GM18508 (cell line): ENCODE measurements at regions not wholly inside any gene's neighbourhood (a gene's known extent, or its start where the extent isn't known, plus 50 kb on each side); places are given as distances from the start of the nearest gene placed in this dataset.

Experiments
- ATAC-seq: cut with Tn5 transposase; IDR thresholded peaks from one replicate; pipeline ENCODE4 v1.9.1; 2021; ENCODE audit warnings: moderate number of reproducible peaks; ENCODE audit not compliant: insufficient read depth, unreplicated experiment

- ATAC-seq = no peak
These were observed 191.9 kb upstream of the CTNNB1 start for GRCh38 chr3:41007399-41007798.

- ATAC-seq = no peak
These were observed 187.5 kb upstream of the CTNNB1 start for GRCh38 chr3:41011854-41012253.

GRCh38 chr3:41018855-41019254 lies 180.4 kb upstream of the CTNNB1 start:
- no peak for ATAC-seq

DNA sequence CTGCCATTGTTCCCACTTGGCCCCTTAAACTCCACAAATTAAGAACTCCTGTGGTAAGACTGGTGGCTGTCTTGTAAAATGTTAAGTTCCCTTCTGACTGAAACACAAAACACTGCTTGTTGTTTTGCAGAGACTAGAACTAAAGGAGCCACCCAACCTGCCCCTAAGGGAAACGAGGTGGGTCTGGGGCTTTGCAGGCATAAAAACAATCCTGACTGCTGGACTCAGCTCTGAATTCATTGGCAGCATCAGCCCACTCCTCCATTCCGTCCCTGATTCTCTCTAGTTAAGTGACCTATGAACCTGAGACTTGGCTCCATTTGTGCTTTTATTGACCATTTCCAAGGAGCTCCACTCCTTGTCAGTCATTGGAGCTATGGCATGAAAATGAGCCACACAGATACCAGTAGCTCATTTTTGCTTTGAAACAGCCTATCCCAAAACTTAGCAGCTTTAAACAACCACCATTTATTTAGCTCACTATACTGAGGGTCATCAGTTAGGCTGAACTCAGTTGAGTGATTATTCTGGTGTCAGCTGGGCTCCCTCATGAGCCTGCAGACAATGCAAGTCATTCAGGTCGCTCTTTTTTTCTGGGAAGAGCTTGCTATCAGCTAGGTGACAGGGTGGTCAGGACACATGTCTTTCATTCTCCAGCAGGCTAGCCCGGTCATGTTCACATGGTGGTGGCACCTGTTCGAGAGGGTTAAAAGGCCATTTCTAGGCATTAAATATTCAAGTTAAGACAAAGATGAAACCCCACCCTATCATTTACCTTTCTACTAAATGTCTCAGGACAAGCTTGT lies 175.1 kb upstream of the CTNNB1 start:
- no peak for ATAC-seq

DNA sequence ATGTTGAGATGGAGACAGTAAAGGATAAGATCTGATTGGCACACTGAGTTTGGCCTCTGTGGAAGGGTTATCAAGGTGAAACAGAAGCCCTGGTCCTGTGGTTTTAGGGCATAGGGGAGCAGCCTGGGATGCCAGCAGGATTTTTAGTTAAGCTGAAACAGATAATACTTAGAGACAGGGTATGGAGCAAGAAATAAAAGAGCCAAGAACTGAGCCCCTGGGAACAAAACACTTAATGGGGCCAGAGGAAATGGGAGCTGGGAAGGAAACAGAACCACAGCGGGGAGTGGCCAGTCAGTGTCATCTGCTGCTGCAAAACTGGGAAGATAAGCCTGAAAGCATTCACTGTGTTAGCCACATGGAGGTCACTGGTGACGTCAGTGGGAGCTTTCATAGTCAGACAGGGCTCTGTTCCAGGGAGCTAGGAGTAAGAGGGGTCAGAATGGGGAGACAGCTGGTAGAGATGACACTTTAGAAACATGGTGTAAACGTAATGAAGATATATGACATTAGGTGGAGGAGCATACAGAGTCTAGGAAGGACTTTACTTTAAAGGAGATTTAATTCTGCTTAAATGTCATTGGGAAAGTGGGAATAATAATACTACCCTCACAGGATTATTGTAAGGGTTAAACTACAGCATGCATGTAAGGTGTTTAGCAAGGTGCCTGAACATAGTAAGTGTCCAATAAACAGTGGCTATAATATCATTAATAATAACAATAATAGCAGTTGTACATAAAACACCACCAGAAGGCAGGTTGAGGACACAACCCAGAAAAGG lies 172.7 kb upstream of the CTNNB1 start:
- no peak for ATAC-seq

DNA sequence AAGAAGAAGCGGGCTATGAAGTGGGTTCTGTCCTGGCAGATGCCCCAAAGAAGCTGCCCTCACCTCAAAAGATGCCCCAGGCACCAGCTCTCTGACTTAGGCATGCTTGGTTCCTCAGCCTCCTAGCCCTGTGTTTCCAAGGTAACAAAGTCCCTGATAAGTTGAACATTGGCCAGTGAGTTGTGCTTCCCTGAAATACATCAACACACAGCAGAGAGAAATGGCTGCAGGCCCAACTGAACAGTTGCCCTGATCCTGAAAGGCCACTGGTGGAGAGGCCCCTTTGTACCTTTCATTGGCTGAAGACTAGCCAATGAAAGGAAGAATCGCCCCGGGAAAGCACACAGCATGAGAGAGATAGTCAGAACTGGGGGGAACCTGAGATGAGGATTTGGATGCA lies 169.9 kb upstream of the CTNNB1 start:
- ATAC-seq = no peak

DNA sequence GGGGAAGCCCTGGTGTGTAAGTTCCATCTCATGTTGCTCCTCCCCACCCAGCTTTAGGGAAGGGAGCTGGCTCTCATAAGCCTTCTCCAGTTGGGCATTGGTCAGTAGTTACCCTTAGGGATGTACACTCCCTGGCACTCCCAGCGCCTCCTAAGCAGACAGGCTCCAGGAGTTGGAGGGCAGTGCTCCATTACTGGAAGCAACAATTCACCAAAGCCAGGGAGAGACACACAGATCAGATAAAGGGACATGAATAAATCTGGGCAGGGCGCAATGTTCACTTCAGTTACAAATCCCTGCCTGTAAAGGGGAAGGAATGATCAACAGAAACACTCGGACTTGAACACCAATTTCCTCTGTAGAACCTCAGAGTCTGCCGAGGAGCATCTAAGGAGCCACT lies 169.1 kb upstream of the CTNNB1 start:
- no peak for ATAC-seq

DNA sequence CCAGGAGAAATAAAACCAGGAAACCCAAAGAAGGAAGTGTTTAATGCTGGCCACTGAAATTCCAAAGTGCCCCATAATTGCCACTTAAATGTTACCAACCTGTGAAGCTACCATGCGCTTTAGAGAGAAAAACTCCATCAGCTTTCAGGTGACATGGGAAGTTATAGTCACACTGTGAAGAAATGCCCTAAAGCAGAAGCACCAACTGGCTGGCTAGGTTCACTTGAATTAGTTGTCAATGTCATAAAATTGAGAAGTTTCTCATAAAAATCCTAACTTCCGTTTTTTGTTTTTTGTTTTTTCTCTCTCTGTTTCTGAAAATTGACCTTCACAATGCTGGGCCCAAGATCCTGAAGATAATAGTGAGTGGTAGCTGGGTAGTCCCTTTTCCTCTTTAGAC lies 167.9 kb upstream of the CTNNB1 start:
- ATAC-seq = no peak

- no peak for ATAC-seq
These were observed 165.3 kb upstream of the CTNNB1 start for GRCh38 chr3:41033956-41034519.

GRCh38 chr3:41035456-41036022 lies 163.8 kb upstream of the CTNNB1 start:
- ATAC-seq = no peak

DNA sequence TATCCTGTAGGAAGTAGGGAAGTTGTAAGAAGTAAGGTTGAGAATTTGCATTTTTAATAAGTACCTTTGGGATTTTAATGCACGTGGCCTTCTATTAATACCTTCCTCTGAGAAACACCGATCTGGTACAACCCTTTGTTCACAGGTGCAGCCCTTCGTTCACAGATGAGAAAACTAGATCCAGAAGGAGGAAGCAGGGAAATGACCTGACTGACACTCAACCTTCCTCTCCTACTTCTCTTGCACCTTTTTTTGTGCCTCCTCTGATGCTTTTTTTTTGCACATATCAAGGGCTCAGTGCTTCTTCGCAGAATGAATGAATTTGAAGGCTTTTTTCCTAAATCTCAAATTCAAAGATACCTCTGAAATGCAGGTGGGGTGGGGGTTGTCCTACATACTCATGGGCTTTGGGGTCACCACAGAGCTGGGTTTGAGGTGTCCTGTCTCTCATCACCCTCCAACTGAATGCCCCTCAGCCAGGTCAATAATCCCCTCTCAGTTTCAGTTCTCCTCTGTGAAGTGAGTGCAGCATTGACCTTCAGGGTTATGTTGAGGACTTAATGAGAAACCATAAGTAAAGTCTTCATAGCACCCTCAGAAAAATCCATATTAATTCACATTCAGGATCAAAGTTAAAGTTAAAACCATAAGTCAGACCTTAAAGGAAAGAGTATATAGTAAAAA lies 161.5 kb upstream of the CTNNB1 start:
- ATAC-seq = no peak

GRCh38 chr3:41040256-41040655 lies 159.0 kb upstream of the CTNNB1 start:
- no peak for ATAC-seq

- ATAC-seq = no peak
These were observed 157.8 kb upstream of the CTNNB1 start for GRCh38 chr3:41041462-41041861.

DNA sequence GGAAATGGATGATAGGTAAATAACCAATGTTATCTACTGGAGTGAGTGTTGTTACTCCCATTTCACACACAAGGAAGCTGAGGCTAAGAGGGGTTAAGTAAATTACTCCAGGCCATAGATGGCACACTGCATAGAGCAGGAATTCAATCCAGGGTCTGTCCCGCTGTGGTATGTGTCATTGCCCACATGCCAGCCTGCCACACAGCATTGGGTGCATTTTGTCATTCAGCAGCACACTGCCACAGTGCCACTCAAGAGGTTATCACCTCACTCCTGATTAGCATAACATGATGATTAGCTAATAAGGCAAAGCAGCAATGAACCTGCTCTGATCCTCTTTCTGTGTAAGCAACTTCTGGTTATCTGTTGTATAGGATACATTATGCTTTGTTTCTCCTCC lies 157.4 kb upstream of the CTNNB1 start:
- no peak for ATAC-seq

DNA sequence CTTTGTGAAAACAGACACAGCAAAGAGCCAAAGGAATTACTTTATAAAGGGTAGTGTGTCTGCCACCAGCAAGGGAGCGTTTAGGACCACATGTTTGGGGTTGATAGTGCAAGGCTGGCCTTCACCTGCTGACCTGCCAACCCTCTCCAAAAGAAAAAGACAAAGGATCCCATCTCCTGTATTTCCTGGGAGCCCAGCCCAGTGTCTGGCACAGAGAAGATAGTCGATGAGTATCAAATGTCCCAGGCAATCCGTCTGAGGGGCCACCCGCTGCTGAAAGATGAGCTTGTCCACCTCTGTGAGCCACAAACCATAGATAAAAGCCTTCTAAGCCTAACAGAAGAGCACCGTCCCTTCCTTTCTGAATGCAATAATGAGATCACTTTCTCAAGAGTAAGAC lies 154.8 kb upstream of the CTNNB1 start:
- ATAC-seq = no peak

- no peak for ATAC-seq
These were observed 153.8 kb upstream of the CTNNB1 start for GRCh38 chr3:41045491-41045890.

- no peak for ATAC-seq
These were observed 149.2 kb upstream of the CTNNB1 start for GRCh38 chr3:41050144-41050543.

DNA sequence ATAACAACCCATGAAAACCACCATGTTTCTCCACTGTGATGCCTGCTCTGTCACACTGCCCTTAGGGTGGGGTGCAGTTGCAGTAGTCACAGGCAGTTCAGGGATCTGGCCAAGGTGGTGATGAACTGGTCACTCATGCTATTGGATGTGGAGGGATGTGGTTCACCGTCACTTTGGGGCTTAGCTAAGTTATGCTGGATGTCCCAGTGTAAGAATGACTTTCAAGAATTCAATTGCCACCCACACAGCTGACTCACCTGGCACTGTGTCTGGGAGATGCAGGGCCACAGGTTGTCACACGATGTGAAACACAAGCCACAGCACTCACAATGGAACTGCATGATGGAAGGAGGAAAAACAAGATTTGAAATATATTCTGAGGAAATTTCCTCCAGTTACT lies 146.1 kb upstream of the CTNNB1 start:
- no peak for ATAC-seq

DNA sequence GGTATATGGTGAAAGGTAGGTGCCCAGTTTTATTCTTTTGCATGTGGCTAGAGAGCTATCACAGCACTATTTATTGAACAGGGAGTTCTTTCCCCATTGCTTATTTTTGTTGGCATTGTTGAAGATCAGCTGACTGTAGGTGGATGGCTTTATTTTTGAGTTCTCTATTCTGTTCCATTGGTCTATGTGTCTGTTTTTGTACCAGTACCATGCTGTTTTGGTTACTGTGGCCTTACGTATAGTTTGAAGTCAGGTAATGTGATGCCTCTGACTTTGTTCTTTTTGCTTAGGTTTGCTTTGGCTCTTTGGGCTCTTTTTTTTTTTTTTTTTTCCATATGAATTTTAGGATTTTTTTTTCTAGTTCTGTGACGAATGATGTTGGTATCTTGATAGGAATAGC lies 139.2 kb upstream of the CTNNB1 start:
- no peak for ATAC-seq

- no peak for ATAC-seq
These were observed 135.2 kb upstream of the CTNNB1 start for GRCh38 chr3:41064070-41064469.

DNA sequence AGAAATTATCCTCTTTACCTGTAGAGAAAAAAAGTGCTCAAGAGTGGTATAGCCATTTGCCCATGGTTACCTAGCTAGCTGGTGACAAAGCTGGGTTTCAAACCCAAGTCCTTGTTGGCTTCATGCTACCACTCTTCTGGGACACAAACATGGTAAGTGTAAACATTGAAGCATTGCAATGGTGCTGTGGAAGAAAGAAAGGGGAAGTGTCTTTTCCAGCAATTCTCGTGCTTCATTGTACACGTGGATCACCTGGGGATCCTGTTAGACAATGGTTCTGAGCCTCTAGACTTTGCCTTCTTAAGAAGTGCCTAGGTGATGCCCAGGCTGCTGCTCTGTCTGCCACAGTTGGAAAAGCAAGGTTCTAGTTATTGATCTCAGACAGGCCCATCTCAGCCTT lies 134.8 kb upstream of the CTNNB1 start:
- no peak for ATAC-seq
